Thoracic aorta (tissue), 2 donors: ENCODE measurements at regions not wholly inside any gene's neighbourhood (a gene's known extent, or its start where the extent isn't known, plus 50 kb on each side); places are given as distances from the start of the nearest gene placed in this dataset.

ENCODE experiments used
- ATAC-seq: fragments of 150-250 bp; one replicate; pipeline ENCODE4 v1.8.0; 2017; ENCODE audit warnings: low read depth; ENCODE audit not compliant: insufficient number of reproducible peaks, low FRiP score
- DNase-seq: peaks from one replicate; pipeline ENCODE4 v3.0.0-alpha.2; 2020; ENCODE audit warnings: low spot score
- H3K27ac ChIP-seq, 2 donors: fragments of 200-600 bp; sonication (generic); 1 replicate in 1 of 2; 2 replicates in 1 of 2; pipeline ENCODE4 v1.5.1; 2016; ENCODE audit warnings: mild to moderate bottlenecking in 2 of 2, moderate library complexity in 2 of 2
- H3K27me3 ChIP-seq: fragments of 200-600 bp; sonication (generic); replicated peaks from 2 replicates; pipeline ENCODE4 v1.6.0; 2016; ENCODE audit warnings: mild to moderate bottlenecking; ENCODE audit not compliant: insufficient read depth
- H3K36me3 ChIP-seq: fragments of 200-600 bp; sonication (generic); one replicate; pipeline ENCODE4 v1.5.1; 2016
- H3K4me1 ChIP-seq, 2 donors: fragments of 200-600 bp; sonication (generic); 1 replicate in 1 of 2; 2 replicates in 1 of 2; pipeline versions ENCODE4 v1.5.1 to v1.6.0; 2016; ENCODE audit warnings: low read depth in 2 of 2, mild to moderate bottlenecking in 1 of 2; ENCODE audit not compliant: control insufficient read depth in 1 of 2
- H3K4me3 ChIP-seq: fragments of 200-600 bp; sonication (generic); 2 replicates; pipeline ENCODE4 v1.5.1; 2016; ENCODE audit warnings: mild to moderate bottlenecking
- H3K9me3 ChIP-seq: fragments of 200-600 bp; sonication (generic); 2 replicates; pipeline ENCODE4 v1.5.1; 2016
- CTCF ChIP-seq: fragments of 200-600 bp; sonication (generic); IDR thresholded peaks from one replicate; pipeline ENCODE4 v1.5.1; 2019; ENCODE audit warnings: antibody characterized with exemption

- H3K4me1 ChIP-seq = no peaks in the 10 kb centered on the region
- H3K27ac ChIP-seq = no peak overlapping the region
- H3K27me3 ChIP-seq = no peaks in the 10 kb centered on the region
- no peaks in the 10 kb centered on the region for H3K9me3 ChIP-seq
- no peak for ATAC-seq
- TF ChIP-seq CTCF = no peak
- no peaks in the 10 kb centered on the region for H3K36me3 ChIP-seq
- no peak overlapping the region for H3K4me3 ChIP-seq
- DNase-seq = no peak
Observed at GRCh38 chr21:35624901-35625300, 435.4 kb downstream of the SETD4 start.

GRCh38 chr21:35622612-35623011 lies 437.7 kb downstream of the SETD4 start:
- Histone ChIP-seq H3K27me3 (no peaks in the 10 kb centered on the region), H3K27ac (no peak overlapping the region), H3K4me3 (no peak overlapping the region), H3K36me3 (no peaks in the 10 kb centered on the region), H3K4me1 (no peaks in the 10 kb centered on the region), H3K9me3 (no peaks in the 10 kb centered on the region)
- no peak for TF ChIP-seq CTCF
- DNase-seq (no peak), ATAC-seq (no peak)

GRCh38 chr21:35619184-35619583 lies 441.1 kb downstream of the SETD4 start:
- H3K4me3 ChIP-seq = no peak overlapping the region
- no peak for DNase-seq
- ATAC-seq = no peak
- H3K27me3 ChIP-seq = no peaks in the 10 kb centered on the region
- no peak overlapping the region for H3K27ac ChIP-seq
- H3K9me3 ChIP-seq = no peaks in the 10 kb centered on the region
- no peaks in the 10 kb centered on the region for H3K36me3 ChIP-seq
- no peak for TF ChIP-seq CTCF
- no peaks in the 10 kb centered on the region for H3K4me1 ChIP-seq

GRCh38 chr21:35617491-35617890 lies 442.8 kb downstream of the SETD4 start:
- no peak overlapping the region for H3K4me3 ChIP-seq
- DNase-seq (no peak), ATAC-seq (no peak)
- no peak for TF ChIP-seq CTCF
- H3K9me3 ChIP-seq = no peaks in the 10 kb centered on the region
- H3K4me1 ChIP-seq = no peaks in the 10 kb centered on the region
- no peaks in the 10 kb centered on the region for H3K36me3 ChIP-seq
- no peaks in the 10 kb centered on the region for H3K27me3 ChIP-seq
- no peak overlapping the region for H3K27ac ChIP-seq

GRCh38 chr21:35616090-35616489 lies 444.2 kb downstream of the SETD4 start:
- peak; percentile 35 for TF ChIP-seq CTCF
- H3K4me1 ChIP-seq = no peaks in the 10 kb centered on the region
- no peaks in the 10 kb centered on the region for H3K36me3 ChIP-seq
- DNase-seq = no peak
- no peaks in the 10 kb centered on the region for H3K9me3 ChIP-seq
- H3K4me3 ChIP-seq = no peak overlapping the region
- no peak for ATAC-seq
- H3K27me3 ChIP-seq = no peaks in the 10 kb centered on the region
- H3K27ac ChIP-seq = no peak overlapping the region
